Astrocyte (in vitro differentiated cells and primary cell): ENCODE measurements at regions not wholly inside any gene's neighbourhood (a gene's known extent, or its start where the extent isn't known, plus 50 kb on each side); places are given as distances from the start of the nearest gene placed in this dataset.

Source experiments
- DNase-seq: peaks from one replicate; pipeline ENCODE4 v3.0.0-alpha.2; 2010; ENCODE audit warnings: low read depth
- FAIRE-seq: peaks from 2 replicates; lab custom pipeline; 2011; peaks lifted over from hg19 to GRCh38; lab: Jason Lieb, UNC
- H2AFZ ChIP-seq: 2 replicates; pipeline ENCODE4 v1.6.0; 2012; ENCODE audit warnings: low read depth, low read length, inconsistent platforms
- H3K27ac ChIP-seq: 2 replicates; pipeline ENCODE4 v1.5.1; 2011; ENCODE audit warnings: low read depth, low read length, inconsistent platforms
- H3K27me3 ChIP-seq: 2 replicates; pipeline ENCODE4 v1.6.0; 2011; ENCODE audit warnings: low read length, inconsistent platforms; ENCODE audit not compliant: insufficient read depth
- H3K36me3 ChIP-seq: 2 replicates; pipeline ENCODE4 v1.5.1; 2011; ENCODE audit warnings: low read length, inconsistent platforms; ENCODE audit not compliant: insufficient read depth
- H3K4me1 ChIP-seq: 2 replicates; pipeline ENCODE4 v1.5.1; 2011; ENCODE audit warnings: low read length, inconsistent platforms; ENCODE audit not compliant: insufficient read depth
- H3K4me2 ChIP-seq: 2 replicates; pipeline ENCODE4 v1.6.0; 2012; ENCODE audit warnings: low read length, inconsistent platforms
- H3K4me3 ChIP-seq: 2 replicates; pipeline ENCODE4 v1.5.1; 2011; ENCODE audit warnings: low read depth, mild to moderate bottlenecking, low read length, inconsistent platforms; ENCODE audit not compliant: insufficient read depth
- H3K79me2 ChIP-seq: 2 replicates; pipeline ENCODE4 v1.6.0; 2012; ENCODE audit warnings: mild to moderate bottlenecking, low read length, inconsistent platforms; ENCODE audit not compliant: insufficient read depth
- H3K9ac ChIP-seq: 2 replicates; pipeline ENCODE4 v1.6.0; 2012; ENCODE audit warnings: mild to moderate bottlenecking, low read length, inconsistent platforms
- H3K9me3 ChIP-seq: 2 replicates; pipeline ENCODE4 v1.5.1; 2012; ENCODE audit warnings: low read depth, mild to moderate bottlenecking, low read length, inconsistent platforms; ENCODE audit not compliant: insufficient read depth
- H4K20me1 ChIP-seq: 2 replicates; pipeline ENCODE4 v1.6.0; 2012; ENCODE audit warnings: low read length, inconsistent platforms; ENCODE audit not compliant: insufficient read depth
- H3K27ac Mint-ChIP-seq: one replicate; pipeline ENCODE4 v1.8.0; 2021; ENCODE audit warnings: mild to moderate bottlenecking, mixed read lengths; ENCODE audit not compliant: unreplicated experiment
- H3K27me3 Mint-ChIP-seq: one replicate; pipeline ENCODE4 v1.8.0; 2021; ENCODE audit warnings: low read depth, mixed read lengths; ENCODE audit not compliant: unreplicated experiment
- H3K36me3 Mint-ChIP-seq: one replicate; pipeline ENCODE4 v1.8.0; 2021; ENCODE audit warnings: low read depth, mixed read lengths; ENCODE audit not compliant: unreplicated experiment
- H3K4me1 Mint-ChIP-seq: one replicate; pipeline ENCODE4 v1.8.0; 2021; ENCODE audit warnings: low read depth, mixed read lengths; ENCODE audit not compliant: unreplicated experiment
- H3K4me3 Mint-ChIP-seq: one replicate; pipeline ENCODE4 v1.8.0; 2021; ENCODE audit warnings: mild to moderate bottlenecking, moderate library complexity, mixed read lengths; ENCODE audit not compliant: unreplicated experiment
- H3K9me3 Mint-ChIP-seq: one replicate; pipeline ENCODE4 v1.8.0; 2021; ENCODE audit warnings: mild to moderate bottlenecking, mixed read lengths; ENCODE audit not compliant: unreplicated experiment
- EZH2 ChIP-seq: IDR thresholded peaks from 2 replicates; pipeline ENCODE4 v1.6.1; 2012; ENCODE audit warnings: mild to moderate bottlenecking, low read length, inconsistent platforms; ENCODE audit not compliant: insufficient read depth
- TF ChIP-seq, protein P1 (sequence below): IDR thresholded peaks from 2 replicates; pipeline ENCODE4 v1.5.1; 2011; ENCODE audit warnings: low read depth, mild to moderate bottlenecking, inconsistent platforms, low read length, moderate library complexity; ENCODE audit not compliant: insufficient read depth

DNA sequence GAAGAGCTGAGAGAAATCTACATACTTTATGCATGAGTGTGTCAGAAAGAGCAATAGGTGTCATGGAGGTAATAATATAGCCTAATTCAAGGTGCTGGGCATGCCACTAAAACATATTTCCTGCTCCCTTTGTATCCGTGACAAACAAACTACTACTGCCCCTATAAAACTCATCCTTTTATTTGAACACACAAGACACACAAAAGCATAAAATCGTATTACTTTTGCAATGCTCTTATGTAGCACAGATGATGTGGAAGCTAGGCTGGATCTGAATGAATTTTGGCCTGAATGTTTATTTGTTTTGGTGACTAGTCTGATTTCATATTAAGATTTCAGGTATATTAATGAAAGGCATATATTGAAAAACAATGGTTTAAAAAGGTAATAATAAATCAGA lies 239.3 kb upstream of the NEGR1 start:
- H3K4me3 Mint-ChIP-seq = no peak overlapping the region
- FAIRE-seq (no peak), DNase-seq (no peak)
- no peak overlapping the region for H3K27ac Mint-ChIP-seq
- TF ChIP-seq, protein P1, sequence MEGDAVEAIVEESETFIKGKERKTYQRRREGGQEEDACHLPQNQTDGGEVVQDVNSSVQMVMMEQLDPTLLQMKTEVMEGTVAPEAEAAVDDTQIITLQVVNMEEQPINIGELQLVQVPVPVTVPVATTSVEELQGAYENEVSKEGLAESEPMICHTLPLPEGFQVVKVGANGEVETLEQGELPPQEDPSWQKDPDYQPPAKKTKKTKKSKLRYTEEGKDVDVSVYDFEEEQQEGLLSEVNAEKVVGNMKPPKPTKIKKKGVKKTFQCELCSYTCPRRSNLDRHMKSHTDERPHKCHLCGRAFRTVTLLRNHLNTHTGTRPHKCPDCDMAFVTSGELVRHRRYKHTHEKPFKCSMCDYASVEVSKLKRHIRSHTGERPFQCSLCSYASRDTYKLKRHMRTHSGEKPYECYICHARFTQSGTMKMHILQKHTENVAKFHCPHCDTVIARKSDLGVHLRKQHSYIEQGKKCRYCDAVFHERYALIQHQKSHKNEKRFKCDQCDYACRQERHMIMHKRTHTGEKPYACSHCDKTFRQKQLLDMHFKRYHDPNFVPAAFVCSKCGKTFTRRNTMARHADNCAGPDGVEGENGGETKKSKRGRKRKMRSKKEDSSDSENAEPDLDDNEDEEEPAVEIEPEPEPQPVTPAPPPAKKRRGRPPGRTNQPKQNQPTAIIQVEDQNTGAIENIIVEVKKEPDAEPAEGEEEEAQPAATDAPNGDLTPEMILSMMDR = no peak
- no peak for TF ChIP-seq EZH2
- Histone ChIP-seq H3K36me3 (no peaks in the 10 kb centered on the region), H4K20me1 (no peaks in the 10 kb centered on the region), H3K9me3 (no peaks in the 10 kb centered on the region), H3K27me3 (no peaks in the 10 kb centered on the region), H3K4me3 (no peak overlapping the region), H3K79me2 (no peaks in the 10 kb centered on the region), H3K27ac (no peak overlapping the region), H3K4me2 (no peak overlapping the region), H3K9ac (no peak overlapping the region), H2AFZ (no peak overlapping the region), H3K4me1 (peaks cover 3% of the 10 kb centered on the region)
- H3K27me3 Mint-ChIP-seq = no peaks in the 10 kb centered on the region
- H3K4me1 Mint-ChIP-seq = peaks cover under 1% of the 10 kb centered on the region
- no peaks in the 10 kb centered on the region for H3K36me3 Mint-ChIP-seq
- H3K9me3 Mint-ChIP-seq = no peaks in the 10 kb centered on the region

DNA sequence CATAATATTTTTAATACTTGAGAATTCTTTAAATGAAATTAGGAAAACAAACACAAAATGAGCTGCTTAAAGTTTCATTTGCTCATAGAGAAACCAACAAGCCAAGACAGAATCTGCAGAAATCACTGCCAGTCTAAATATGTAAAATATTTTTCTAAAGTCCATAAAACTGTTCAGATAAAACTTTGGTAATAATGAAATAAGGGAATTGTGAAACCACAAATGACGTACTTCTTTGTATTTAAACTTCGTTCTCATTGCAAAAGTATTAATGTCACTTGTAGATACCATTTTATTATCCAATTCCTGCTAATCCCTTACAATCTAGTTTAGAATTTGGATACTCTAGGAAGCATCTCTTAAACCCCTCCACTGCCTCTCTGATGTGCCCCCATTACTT lies 234.5 kb upstream of the NEGR1 start:
- Histone ChIP-seq H3K4me2 (no peak overlapping the region), H3K36me3 (no peaks in the 10 kb centered on the region), H3K4me3 (no peak overlapping the region), H3K4me1 (no peaks in the 10 kb centered on the region), H3K79me2 (no peaks in the 10 kb centered on the region), H3K9me3 (no peaks in the 10 kb centered on the region), H3K27ac (no peak overlapping the region), H2AFZ (no peak overlapping the region), H3K9ac (no peak overlapping the region), H3K27me3 (no peaks in the 10 kb centered on the region), H4K20me1 (no peaks in the 10 kb centered on the region)
- FAIRE-seq (no peak), DNase-seq (no peak)
- Mint-ChIP-seq H3K27me3 (no peaks in the 10 kb centered on the region), H3K4me1 (no peaks in the 10 kb centered on the region), H3K36me3 (no peaks in the 10 kb centered on the region), H3K9me3 (no peaks in the 10 kb centered on the region), H3K4me3 (no peak overlapping the region), H3K27ac (no peak overlapping the region)
- no peak for TF ChIP-seq EZH2
- TF ChIP-seq, protein P1 = no peak

DNA sequence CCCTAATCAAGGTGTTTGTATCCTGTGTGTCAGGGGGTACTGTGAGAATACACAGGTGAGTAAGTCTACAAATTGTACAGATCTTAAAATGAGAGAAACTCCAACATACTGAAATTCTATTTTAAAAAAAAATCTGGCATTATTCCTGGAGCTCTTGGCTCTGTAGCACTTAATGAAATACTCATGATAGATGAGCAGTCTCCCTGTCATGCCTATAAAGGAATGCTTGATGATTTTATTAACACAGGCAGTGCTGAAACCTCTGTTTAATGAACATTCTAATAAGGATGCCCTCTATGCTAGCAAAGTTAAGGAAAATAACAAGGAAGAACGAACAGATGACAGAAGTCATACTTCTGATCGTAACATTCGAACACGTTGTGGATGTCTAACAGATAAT lies 233.9 kb upstream of the NEGR1 start:
- Histone ChIP-seq H4K20me1 (no peaks in the 10 kb centered on the region), H3K4me2 (no peak overlapping the region), H3K9me3 (no peaks in the 10 kb centered on the region), H3K9ac (no peak overlapping the region), H2AFZ (no peak overlapping the region), H3K27me3 (no peaks in the 10 kb centered on the region), H3K4me3 (no peak overlapping the region), H3K27ac (no peak overlapping the region), H3K36me3 (no peaks in the 10 kb centered on the region), H3K79me2 (no peaks in the 10 kb centered on the region), H3K4me1 (no peaks in the 10 kb centered on the region)
- Mint-ChIP-seq H3K4me1 (no peaks in the 10 kb centered on the region), H3K27ac (no peak overlapping the region), H3K27me3 (no peaks in the 10 kb centered on the region), H3K36me3 (no peaks in the 10 kb centered on the region), H3K4me3 (no peak overlapping the region), H3K9me3 (no peaks in the 10 kb centered on the region)
- FAIRE-seq (peak; percentile 17), DNase-seq (no peak)
- TF ChIP-seq EZH2 = no peak
- TF ChIP-seq, protein P1 = no peak
